Renal cortex interstitium (tissue), 11 donors: ENCODE measurements at regions not wholly inside any gene's neighbourhood (a gene's known extent, or its start where the extent isn't known, plus 50 kb on each side); places are given as distances from the start of the nearest gene placed in this dataset.
A peak's percentile ranks its signal among the peaks of the same experiment; 100 is the strongest.

Experiments used
- DNase-seq, 11 donors: peaks; one replicate each; pipeline ENCODE4 v3.0.0-alpha.2; 2013; ENCODE audit warnings: low read depth in 9 of 11, low spot score in 4 of 11; ENCODE audit errors: extremely low read depth in 1 of 11

GRCh38 chr13:97843189-97843588 is 110.3 kb upstream of the IPO5 start:
- no peak for DNase-seq

- no peak for DNase-seq
These were observed 109.3 kb upstream of the IPO5 start for GRCh38 chr13:97844151-97844550.

GRCh38 chr13:97848886-97849285 is 104.6 kb upstream of the IPO5 start:
- peak in 2 of 11 donors; percentile 4 to 17 for DNase-seq

- DNase-seq, result peak in 2 of 11 donors; percentile 4 to 5
These were observed 104.2 kb upstream of the IPO5 start for GRCh38 chr13:97849305-97849704.

GRCh38 chr13:97851269-97851668 is 102.2 kb upstream of the IPO5 start:
- no peak for DNase-seq

GRCh38 chr13:97852181-97852874 is 101.1 kb upstream of the IPO5 start:
- no peak for DNase-seq

GRCh38 chr13:97853550-97853949 is 99.9 kb upstream of the IPO5 start:
- DNase-seq, result no peak

GRCh38 chr13:97855570-97856303 is 97.7 kb upstream of the IPO5 start:
- peak; percentile 46 to 86 (median 74) for DNase-seq

- no peak for DNase-seq
These were observed 97.2 kb upstream of the IPO5 start for GRCh38 chr13:97856304-97856675.

- DNase-seq, result no peak
These were observed 95.3 kb upstream of the IPO5 start for GRCh38 chr13:97858161-97858560.

- DNase-seq, result no peak
These were observed 87.1 kb upstream of the IPO5 start for GRCh38 chr13:97866346-97866745.

GRCh38 chr13:97866751-97867150 is 86.7 kb upstream of the IPO5 start:
- DNase-seq, result no peak

- DNase-seq, result no peak
These were observed 80.1 kb upstream of the IPO5 start for GRCh38 chr13:97873398-97873797.

- no peak for DNase-seq
These were observed 78.3 kb upstream of the IPO5 start for GRCh38 chr13:97875218-97875617.

GRCh38 chr13:97875911-97876310 is 77.6 kb upstream of the IPO5 start:
- DNase-seq, result no peak

- no peak for DNase-seq
These were observed 74.8 kb upstream of the IPO5 start for GRCh38 chr13:97878431-97879375.

GRCh38 chr13:97879646-97880310 is 73.7 kb upstream of the IPO5 start:
- DNase-seq, result peak in 1 of 11 donors; percentile 18

- DNase-seq, result no peak
These were observed 73.2 kb upstream of the IPO5 start for GRCh38 chr13:97880311-97880675.

GRCh38 chr13:97881556-97881955 is 71.9 kb upstream of the IPO5 start:
- no peak for DNase-seq
